ENCODE measurements at regions not wholly inside any gene's neighbourhood (a gene's known extent, or its start where the extent isn't known, plus 50 kb on each side); places are given as distances from the start of the nearest gene placed in this dataset.
"Not testable (repeated sequence)": the region's sequence is repeated elsewhere in the genome, so short reads cannot be mapped to it uniquely, and the experiment has no call there.

- no peak overlapping the region for H3K27ac ChIP-seq
Observed at GRCh38 chr13:64480672-64481071, 2749.5 kb downstream of the PCDH9 start.

DNA sequence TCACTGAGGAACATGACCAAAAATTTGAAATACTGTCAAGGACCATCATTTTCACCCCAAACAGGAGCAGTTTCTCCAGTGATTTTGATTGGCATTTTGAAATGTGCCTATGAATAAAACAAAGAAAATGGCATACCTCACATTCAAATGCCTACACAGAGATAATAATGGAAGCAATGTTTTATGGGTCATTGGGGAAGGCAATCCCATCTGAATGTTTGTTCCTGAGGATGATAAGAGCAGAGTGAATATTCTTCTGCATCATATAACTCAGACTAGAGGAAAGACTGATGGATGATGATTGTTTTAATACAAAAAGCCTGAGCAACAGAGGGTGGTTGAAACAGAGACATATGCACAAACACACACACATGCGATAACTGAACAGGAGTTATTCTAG lies 2749.9 kb downstream of the PCDH9 start:
- TF ChIP-seq, protein P1, sequence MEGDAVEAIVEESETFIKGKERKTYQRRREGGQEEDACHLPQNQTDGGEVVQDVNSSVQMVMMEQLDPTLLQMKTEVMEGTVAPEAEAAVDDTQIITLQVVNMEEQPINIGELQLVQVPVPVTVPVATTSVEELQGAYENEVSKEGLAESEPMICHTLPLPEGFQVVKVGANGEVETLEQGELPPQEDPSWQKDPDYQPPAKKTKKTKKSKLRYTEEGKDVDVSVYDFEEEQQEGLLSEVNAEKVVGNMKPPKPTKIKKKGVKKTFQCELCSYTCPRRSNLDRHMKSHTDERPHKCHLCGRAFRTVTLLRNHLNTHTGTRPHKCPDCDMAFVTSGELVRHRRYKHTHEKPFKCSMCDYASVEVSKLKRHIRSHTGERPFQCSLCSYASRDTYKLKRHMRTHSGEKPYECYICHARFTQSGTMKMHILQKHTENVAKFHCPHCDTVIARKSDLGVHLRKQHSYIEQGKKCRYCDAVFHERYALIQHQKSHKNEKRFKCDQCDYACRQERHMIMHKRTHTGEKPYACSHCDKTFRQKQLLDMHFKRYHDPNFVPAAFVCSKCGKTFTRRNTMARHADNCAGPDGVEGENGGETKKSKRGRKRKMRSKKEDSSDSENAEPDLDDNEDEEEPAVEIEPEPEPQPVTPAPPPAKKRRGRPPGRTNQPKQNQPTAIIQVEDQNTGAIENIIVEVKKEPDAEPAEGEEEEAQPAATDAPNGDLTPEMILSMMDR (conservative IDR thresholded peaks at IDR 0.05): no peak
- H3K27ac ChIP-seq: no peak overlapping the region

More at GRCh38 chr13:64480672-64481071, 2749.5 kb downstream of the PCDH9 start:
- TF ChIP-seq, protein P1 (conservative IDR thresholded peaks at IDR 0.05): no peak

DNA sequence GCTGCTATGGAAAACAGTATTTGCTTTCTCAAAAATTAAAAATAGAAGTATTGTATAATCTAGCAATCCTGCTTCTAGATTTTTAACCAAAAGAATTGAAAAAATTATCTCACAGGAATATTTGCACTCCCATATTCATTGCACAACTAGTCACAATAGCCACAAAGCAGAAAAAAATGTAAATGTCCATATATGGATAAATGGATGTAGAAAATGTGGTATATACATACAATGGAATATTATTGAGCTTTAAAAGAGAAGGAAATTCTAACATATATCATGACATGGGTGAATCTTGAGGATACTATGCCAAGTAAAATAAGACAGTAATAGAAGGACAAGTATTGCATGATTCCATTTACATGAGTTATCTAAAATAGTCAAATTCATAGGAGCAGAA lies 2753.0 kb downstream of the PCDH9 start:
- TF ChIP-seq, protein P1 (conservative IDR thresholded peaks at IDR 0.05): no peak
- H3K27ac ChIP-seq: no peak overlapping the region

DNA sequence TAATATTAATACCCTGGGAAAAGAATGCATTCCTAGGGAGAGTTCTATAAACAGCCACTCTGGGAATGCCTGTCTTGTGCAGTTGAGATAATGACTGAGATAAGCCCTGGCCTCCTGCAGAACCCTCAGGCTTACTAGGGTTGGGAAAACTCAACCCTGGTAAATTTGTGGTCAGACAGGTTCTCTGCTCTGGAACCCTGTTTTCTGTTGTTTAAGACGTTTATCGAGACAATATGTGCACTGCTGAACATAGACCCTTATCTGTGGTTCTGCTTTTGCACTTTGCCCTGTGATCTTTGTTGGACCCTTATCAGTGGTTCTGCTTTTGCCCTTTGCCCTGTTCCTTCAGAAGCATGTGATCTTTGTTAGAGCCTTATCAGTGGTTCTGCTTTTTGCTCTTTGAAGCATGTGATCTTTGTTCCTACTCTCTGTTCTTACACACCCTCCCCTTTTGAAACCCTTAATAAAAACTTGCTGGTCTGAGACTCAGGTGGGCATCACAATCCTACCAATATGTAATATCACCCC lies 2754.0 kb downstream of the PCDH9 start:
- H3K27ac ChIP-seq: not testable (repeated sequence)

DNA sequence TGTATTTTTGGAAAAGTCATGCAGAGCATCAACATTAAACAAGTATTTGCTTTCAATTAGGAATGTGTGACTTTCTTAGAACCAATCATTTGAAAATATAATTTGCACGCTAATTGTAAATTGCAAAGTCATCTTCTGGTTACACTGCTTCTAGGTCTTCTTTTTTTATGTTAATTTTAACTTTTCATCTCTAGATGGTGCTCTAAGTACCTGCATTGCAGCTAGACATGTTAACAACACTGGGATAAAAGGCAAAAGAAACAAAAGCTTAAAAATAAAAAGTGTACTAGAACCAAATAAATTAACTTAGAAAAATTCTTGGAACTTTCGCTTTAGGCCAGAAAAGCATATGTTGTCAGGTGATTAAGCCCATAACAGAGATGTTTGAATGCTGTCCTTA lies 2758.2 kb downstream of the PCDH9 start:
- TF ChIP-seq, protein P1 (conservative IDR thresholded peaks at IDR 0.05): peak; percentile 74
- no peak overlapping the region for H3K27ac ChIP-seq

- H3K27ac ChIP-seq: no peak overlapping the region
- TF ChIP-seq, protein P1 (conservative IDR thresholded peaks at IDR 0.05): no peak
Observed at GRCh38 chr13:64470751-64471150, 2759.4 kb downstream of the PCDH9 start.

DNA sequence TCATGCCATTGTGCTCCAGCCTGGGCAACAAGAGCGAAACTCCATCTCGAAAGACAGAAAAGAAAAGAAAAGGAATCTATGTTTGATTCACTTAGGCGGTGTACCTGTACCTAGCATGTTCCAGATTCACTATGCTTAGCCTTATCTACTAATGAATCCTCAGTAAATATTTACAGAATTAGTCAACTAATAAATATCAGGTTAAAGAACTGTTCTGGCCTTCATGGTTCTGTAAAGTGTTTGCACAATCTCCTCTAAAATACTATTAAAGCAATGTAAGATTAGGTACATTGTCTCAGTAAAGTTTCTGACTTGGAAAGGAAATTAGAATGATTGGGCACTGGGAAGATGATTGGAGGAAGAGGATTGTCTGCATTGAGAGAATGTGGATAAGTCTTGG lies 2770.4 kb downstream of the PCDH9 start:
- H3K27ac ChIP-seq: peak overlapping the region; percentile 53
- TF ChIP-seq, protein P1 (conservative IDR thresholded peaks at IDR 0.05): no peak

GRCh38 chr13:64457976-64458375 lies 2772.2 kb downstream of the PCDH9 start:
- H3K27ac ChIP-seq: no peak overlapping the region
- TF ChIP-seq, protein P1 (conservative IDR thresholded peaks at IDR 0.05): no peak
